OCI-LY7 (cell line): ENCODE measurements at regions not wholly inside any gene's neighbourhood (a gene's known extent, or its start where the extent isn't known, plus 50 kb on each side); places are given as distances from the start of the nearest gene placed in this dataset.

Experiments used
- BruUV-seq: library from RNA; stranded (reverse); fragments of 400-500 nt; replicated peaks from 2 replicates; lab custom pipeline; 2021; lab: Mats Ljungman, UMichigan
- CTCF ChIA-PET: fragments of 300-600 bp; sonication (Branson Sonifier 250); formaldehyde crosslinking; loops from one replicate; lab custom pipeline; 2022; ENCODE audit warnings: antibody characterized with exemption; ENCODE audit not compliant: unreplicated experiment; lab: Charles Lee
- POLR2A ChIA-PET: fragments of 300-600 bp; sonication (Branson Sonifier 250); formaldehyde crosslinking; loops from one replicate; lab custom pipeline; 2022; ENCODE audit warnings: antibody characterized with exemption; lab: Charles Lee
- DNase-seq: peaks from one replicate; pipeline ENCODE4 v3.0.0-alpha.2; 2015; ENCODE audit warnings: low spot score
- H2AFZ ChIP-seq: fragments of 200-600 bp; sonication (generic), shearing (Covaris generic); 2 replicates; pipeline ENCODE4 v1.6.1; 2014; ENCODE audit warnings: mild to moderate bottlenecking, antibody characterized with exemption, low read length, moderate library complexity
- H3K27ac ChIP-seq: fragments of 200-600 bp; sonication (generic); 2 replicates; pipeline ENCODE4 v1.5.1; 2014; ENCODE audit warnings: mixed run types, low read depth, mild to moderate bottlenecking, moderate library complexity, low read length, inconsistent platforms; ENCODE audit not compliant: poor library complexity, severe bottlenecking
- H3K36me3 ChIP-seq: fragments of 200-600 bp; sonication (generic); 2 replicates; pipeline ENCODE4 v1.6.1; 2014; ENCODE audit warnings: mild to moderate bottlenecking, antibody characterized with exemption, low read length, moderate library complexity, mixed read lengths; ENCODE audit not compliant: insufficient read depth
- H3K4me1 ChIP-seq: fragments of 200-600 bp; sonication (generic); 2 replicates; pipeline ENCODE4 v1.5.1; 2014; ENCODE audit warnings: mild to moderate bottlenecking, low read length; ENCODE audit not compliant: insufficient read depth, poor library complexity, severe bottlenecking
- H3K4me2 ChIP-seq: fragments of 200-600 bp; sonication (generic); 2 replicates; pipeline ENCODE4 v1.6.1; 2014; ENCODE audit warnings: mild to moderate bottlenecking, low read length
- H3K4me3 ChIP-seq: fragments of 200-600 bp; sonication (generic); 2 replicates; pipeline ENCODE4 v1.5.1; 2014; ENCODE audit warnings: mild to moderate bottlenecking, low read depth, low read length; ENCODE audit not compliant: poor library complexity, severe bottlenecking
- H3K79me2 ChIP-seq: fragments of 200-600 bp; sonication (generic); 2 replicates; pipeline ENCODE4 v1.6.1; 2016; ENCODE audit warnings: low read depth, mild to moderate bottlenecking, low read length, moderate library complexity, mixed read lengths; ENCODE audit not compliant: insufficient read depth
- H3K9me2 ChIP-seq: fragments of 200-600 bp; sonication (generic); 2 replicates; pipeline ENCODE4 v1.6.1; 2016; ENCODE audit warnings: mild to moderate bottlenecking, low read length, mixed read lengths; ENCODE audit not compliant: insufficient read depth
- H3K9me3 ChIP-seq: fragments of 200-600 bp; sonication (generic); 2 replicates; pipeline ENCODE4 v1.6.1; 2014; ENCODE audit warnings: mild to moderate bottlenecking, mixed run types, low read length, mixed read lengths
- H4K20me1 ChIP-seq: fragments of 200-600 bp; sonication (generic); 2 replicates; pipeline ENCODE4 v1.6.1; 2014; ENCODE audit warnings: mild to moderate bottlenecking, antibody characterized with exemption, low read length, moderate library complexity, mixed read lengths; ENCODE audit not compliant: insufficient read depth
- EZH2phosphoT487 ChIP-seq: fragments of 200-600 bp; sonication (generic); IDR thresholded peaks from 2 replicates; pipeline ENCODE4 v1.6.1; 2018; ENCODE audit warnings: low read depth, borderline replicate concordance, mild to moderate bottlenecking, mixed run types, antibody characterized with exemption, low read length, moderate library complexity, mixed read lengths
- intact Hi-C: fragments of 100-400 bp; cut with micrococcal nuclease; formaldehyde crosslinking; loops from one replicate; pipeline ENCODE4 v1.10.0; 2022; ENCODE audit not compliant: unreplicated experiment
- TF ChIP-seq, protein P1 (sequence below): fragments of 200-600 bp; sonication (generic); conservative IDR thresholded peaks from 2 replicates; pipeline ENCODE4 v1.5.1; 2014; ENCODE audit warnings: mild to moderate bottlenecking, antibody characterized with exemption, low read length, moderate library complexity, mixed read lengths

GRCh38 chr4:135834471-135834870 is 1632.9 kb upstream of the PABPC4L start:
- Histone ChIP-seq H3K9me3 (no peaks in the 10 kb centered on the region), H2AFZ (no peak overlapping the region), H3K36me3 (no peaks in the 10 kb centered on the region), H3K4me3 (no peak overlapping the region), H3K9me2 (no peaks in the 10 kb centered on the region), H3K27ac (no peak overlapping the region), H4K20me1 (no peaks in the 10 kb centered on the region), H3K79me2 (no peaks in the 10 kb centered on the region), H3K4me2 (no peak overlapping the region), H3K4me1 (no peaks in the 10 kb centered on the region)
- BruUV-seq = no TSS peak
- POLR2A ChIA-PET = no interaction called here
- TF ChIP-seq, protein P1, sequence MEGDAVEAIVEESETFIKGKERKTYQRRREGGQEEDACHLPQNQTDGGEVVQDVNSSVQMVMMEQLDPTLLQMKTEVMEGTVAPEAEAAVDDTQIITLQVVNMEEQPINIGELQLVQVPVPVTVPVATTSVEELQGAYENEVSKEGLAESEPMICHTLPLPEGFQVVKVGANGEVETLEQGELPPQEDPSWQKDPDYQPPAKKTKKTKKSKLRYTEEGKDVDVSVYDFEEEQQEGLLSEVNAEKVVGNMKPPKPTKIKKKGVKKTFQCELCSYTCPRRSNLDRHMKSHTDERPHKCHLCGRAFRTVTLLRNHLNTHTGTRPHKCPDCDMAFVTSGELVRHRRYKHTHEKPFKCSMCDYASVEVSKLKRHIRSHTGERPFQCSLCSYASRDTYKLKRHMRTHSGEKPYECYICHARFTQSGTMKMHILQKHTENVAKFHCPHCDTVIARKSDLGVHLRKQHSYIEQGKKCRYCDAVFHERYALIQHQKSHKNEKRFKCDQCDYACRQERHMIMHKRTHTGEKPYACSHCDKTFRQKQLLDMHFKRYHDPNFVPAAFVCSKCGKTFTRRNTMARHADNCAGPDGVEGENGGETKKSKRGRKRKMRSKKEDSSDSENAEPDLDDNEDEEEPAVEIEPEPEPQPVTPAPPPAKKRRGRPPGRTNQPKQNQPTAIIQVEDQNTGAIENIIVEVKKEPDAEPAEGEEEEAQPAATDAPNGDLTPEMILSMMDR = no peak
- no peak for TF ChIP-seq EZH2phosphoT487
- CTCF ChIA-PET = no interaction called here
- intact Hi-C loops = no loop called here
- no peak for DNase-seq

GRCh38 chr4:135833529-135833928 is 1631.9 kb upstream of the PABPC4L start:
- no peak overlapping the region for H3K4me3 ChIP-seq
- TF ChIP-seq, protein P1 = no peak
- no peak for TF ChIP-seq EZH2phosphoT487
- H3K27ac ChIP-seq = no peak overlapping the region
- no peaks in the 10 kb centered on the region for H3K9me3 ChIP-seq
- intact Hi-C loops = no loop called here
- H2AFZ ChIP-seq = no peak overlapping the region
- no peak overlapping the region for H3K4me2 ChIP-seq
- POLR2A ChIA-PET = no interaction called here
- H3K36me3 ChIP-seq = no peaks in the 10 kb centered on the region
- no peaks in the 10 kb centered on the region for H3K9me2 ChIP-seq
- no peaks in the 10 kb centered on the region for H3K4me1 ChIP-seq
- no peak for DNase-seq
- CTCF ChIA-PET = no interaction called here
- no peaks in the 10 kb centered on the region for H3K79me2 ChIP-seq
- BruUV-seq = no TSS peak
- no peaks in the 10 kb centered on the region for H4K20me1 ChIP-seq

DNA sequence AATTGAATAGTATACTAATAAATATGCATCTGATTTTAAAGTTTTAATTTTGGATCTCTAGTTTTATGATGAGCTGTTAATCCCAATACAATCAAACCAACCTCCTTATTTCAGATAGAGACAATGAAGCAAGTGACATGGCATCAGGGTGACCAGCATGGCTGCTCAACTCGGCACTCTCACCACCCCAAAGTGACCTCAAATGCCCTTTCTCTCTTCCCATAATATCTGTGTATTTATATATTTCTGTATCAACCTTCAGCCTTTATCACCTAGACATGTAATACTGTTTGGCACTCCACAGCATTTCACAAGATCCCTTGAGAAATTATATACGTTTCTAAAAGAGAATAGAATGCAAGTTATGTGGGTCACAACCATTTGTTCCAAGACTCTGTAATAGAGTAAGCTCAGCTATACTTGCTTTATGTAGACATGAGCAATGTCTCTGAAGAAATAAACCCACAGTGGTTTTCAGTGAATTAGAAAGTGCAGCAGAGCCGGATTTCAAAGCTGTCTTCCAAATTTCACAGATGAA is 1623.2 kb upstream of the PABPC4L start:
- CTCF ChIA-PET = no interaction called here
- Histone ChIP-seq H2AFZ (no peak overlapping the region), H3K79me2 (no peaks in the 10 kb centered on the region), H4K20me1 (no peaks in the 10 kb centered on the region), H3K4me1 (no peaks in the 10 kb centered on the region), H3K9me2 (no peaks in the 10 kb centered on the region), H3K4me3 (no peak overlapping the region), H3K27ac (no peak overlapping the region), H3K36me3 (no peaks in the 10 kb centered on the region), H3K4me2 (no peak overlapping the region), H3K9me3 (no peaks in the 10 kb centered on the region)
- DNase-seq = no peak
- POLR2A ChIA-PET = no interaction called here
- BruUV-seq = no TSS peak
- intact Hi-C loops = no loop called here
- no peak for TF ChIP-seq EZH2phosphoT487
- TF ChIP-seq, protein P1 = no peak
